GM19452 (cell line): ENCODE measurements at regions not wholly inside any gene's neighbourhood (a gene's known extent, or its start where the extent isn't known, plus 50 kb on each side); places are given as distances from the start of the nearest gene placed in this dataset.

Experiments
- ATAC-seq: cut with Tn5 transposase; IDR thresholded peaks from one replicate; pipeline ENCODE4 v1.9.1; 2021; ENCODE audit not compliant: unreplicated experiment

GRCh38 chr15:56868170-56868569 lies 50.3 kb upstream of the TCF12 start:
- no peak for ATAC-seq

GRCh38 chr15:56866803-56867202 lies 51.6 kb upstream of the TCF12 start:
- no peak for ATAC-seq

GRCh38 chr15:56857828-56858227 lies 60.6 kb upstream of the TCF12 start:
- no peak for ATAC-seq

GRCh38 chr15:56856934-56857333 lies 61.5 kb upstream of the TCF12 start:
- ATAC-seq = no peak

GRCh38 chr15:56844892-56845291 lies 73.6 kb upstream of the TCF12 start:
- ATAC-seq = no peak

- ATAC-seq = no peak
These were observed 74.0 kb upstream of the TCF12 start for GRCh38 chr15:56844471-56844870.

- ATAC-seq = no peak
These were observed 78.8 kb upstream of the TCF12 start for GRCh38 chr15:56839641-56840040.

- no peak for ATAC-seq
These were observed 79.3 kb upstream of the TCF12 start for GRCh38 chr15:56839099-56839498.

GRCh38 chr15:56838085-56838484 lies 80.4 kb upstream of the TCF12 start:
- ATAC-seq = no peak

- ATAC-seq = no peak
These were observed 81.2 kb upstream of the TCF12 start for GRCh38 chr15:56837273-56837672.

- ATAC-seq = no peak
These were observed 82.7 kb upstream of the TCF12 start for GRCh38 chr15:56835718-56836171.

GRCh38 chr15:56832125-56832524 lies 86.3 kb upstream of the TCF12 start:
- ATAC-seq = no peak

GRCh38 chr15:56831467-56832005 lies 86.9 kb upstream of the TCF12 start:
- no peak for ATAC-seq

GRCh38 chr15:56824175-56824574 lies 90.9 kb upstream of the ZNF280D start:
- ATAC-seq = no peak

GRCh38 chr15:56821721-56822425 lies 88.6 kb upstream of the ZNF280D start:
- peak; percentile 90 for ATAC-seq

- ATAC-seq = no peak
These were observed 87.0 kb upstream of the ZNF280D start for GRCh38 chr15:56820333-56820732.

- ATAC-seq = no peak
These were observed 84.2 kb upstream of the ZNF280D start for GRCh38 chr15:56817321-56818080.

GRCh38 chr15:56816781-56817180 lies 83.5 kb upstream of the ZNF280D start:
- no peak for ATAC-seq

- ATAC-seq = no peak
These were observed 81.9 kb upstream of the ZNF280D start for GRCh38 chr15:56815247-56815646.

- ATAC-seq = no peak
These were observed 81.1 kb upstream of the ZNF280D start for GRCh38 chr15:56814429-56814828.

- no peak for ATAC-seq
These were observed 80.7 kb upstream of the ZNF280D start for GRCh38 chr15:56813995-56814394.

GRCh38 chr15:56812961-56813360 lies 79.7 kb upstream of the ZNF280D start:
- ATAC-seq = no peak
